ENCODE measurements at regions not wholly inside any gene's neighbourhood (a gene's known extent, or its start where the extent isn't known, plus 50 kb on each side); places are given as distances from the start of the nearest gene placed in this dataset.

- no peak for DNase-seq
- Histone ChIP-seq H3K4me2 (ENCODE audit: low read depth, low read length) (no peak overlapping the region), H4K91ac (ENCODE audit: insufficient read depth, low read depth, low read length) (no peak overlapping the region), H2BK20ac (ENCODE audit: low read depth, low read length) (no peak overlapping the region), H3K36me3 (ENCODE audit: control insufficient read depth, insufficient read depth, low read length) (no peaks in the 10 kb centered on the region), H3K4me3 (ENCODE audit: insufficient read depth, low read depth, low read length) (no peak overlapping the region), H2BK15ac (ENCODE audit: low read depth, low read length) (no peak overlapping the region), H3K56ac (ENCODE audit: extremely low read depth, insufficient read depth, low read length) (no peak overlapping the region), H3K27me3 (ENCODE audit: control insufficient read depth, insufficient read depth, low read length) (no peaks in the 10 kb centered on the region), H4K8ac (ENCODE audit: low read depth in 2 of 2, low read length in 2 of 2) (no peak overlapping the region), H2AK5ac (ENCODE audit: low read depth, low read length) (no peak overlapping the region), H2AK9ac (replicated peaks; ENCODE audit: low read depth, low read length, poor library complexity) (no peak overlapping the region), H3K9me1 (ENCODE audit: insufficient read depth, low read length) (no peaks in the 10 kb centered on the region), H2BK5ac (ENCODE audit: low read depth, low read length, poor library complexity, severe bottlenecking) (no peak overlapping the region), H3K27ac (ENCODE audit: insufficient read depth, low read length) (no peak overlapping the region), H3K18ac (ENCODE audit: low read depth, low read length) (no peak overlapping the region), H3K9me3 (ENCODE audit: control insufficient read depth, insufficient read depth, low read length) (peaks cover 23% of the 10 kb centered on the region), H3K79me1 (ENCODE audit: low read depth in 1 of 2, low read length in 2 of 2) (no peaks in the 10 kb centered on the region), H2AFZ (replicated peaks; ENCODE audit: low read length, poor library complexity) (no peak overlapping the region), H4K5ac (ENCODE audit: low read depth, low read length) (no peak overlapping the region), H3K9ac (ENCODE audit: low read depth, low read length) (no peak overlapping the region), H3K14ac (replicated peaks; ENCODE audit: low read depth, low read length) (no peak overlapping the region), H3K23ac (ENCODE audit: low read depth, low read length) (no peak overlapping the region), H2BK120ac (ENCODE audit: low read depth, low read length) (no peak overlapping the region), H3K4ac (ENCODE audit: low read depth, low read length) (no peak overlapping the region), H3K4me1 (ENCODE audit: control insufficient read depth, insufficient read depth, low read length) (no peaks in the 10 kb centered on the region), H4K20me1 (ENCODE audit: insufficient read depth, low read length) (no peaks in the 10 kb centered on the region)
- no CpG with 5 or more reads among the region's 1 CpG for WGBS, 2 experiments (ENCODE audit: extremely low coverage in 2 of 2, insufficient read length in 1 of 2)
- no TSS peak for BruUV-seq (replicated peaks)
- TF ChIP-seq RAD21 (IDR thresholded peaks at IDR 0.05; ENCODE audit: low read length) (no peak), NFE2L2 (IDR thresholded peaks at IDR 0.05; ENCODE audit: low read depth, low read length) (peak; percentile 47; the same call in 1 of the 2 replicates), RFX5 (IDR thresholded peaks at IDR 0.05; ENCODE audit: low read depth, low read length) (no peak), RCOR1 (IDR thresholded peaks at IDR 0.05; ENCODE audit: insufficient replicate concordance, low read length) (no peak), CTCF (conservative IDR thresholded peaks at IDR 0.05; ENCODE audit: low read depth, low read length) (no peak)
- in situ Hi-C loops (cut with MboI; ENCODE audit: low sequenced_read_pairs) = no loop called here
- dilution Hi-C loops (cut with HindIII; ENCODE audit: low sequenced_read_pairs, unreplicated experiment) = no loop called here
- no peak for ATAC-seq (ENCODE audit: low read depth)
- intact Hi-C loops (cut with micrococcal nuclease) = no loop called here
- CTCF ChIA-PET = no interaction called here
- POLR2A ChIA-PET (ENCODE audit: unreplicated experiment) = no interaction called here
Observed at GRCh38 chr2:2822143-2822542, 491.1 kb upstream of the MYT1L start.
